H1 (cell line): ENCODE measurements at regions not wholly inside any gene's neighbourhood (a gene's known extent, or its start where the extent isn't known, plus 50 kb on each side); places are given as distances from the start of the nearest gene placed in this dataset.

Experiments
- GTF2F1 ChIP-seq: IDR thresholded peaks from 2 replicates; pipeline ENCODE4 v1.6.1; 2012; ENCODE audit warnings: low read depth, low read length, improper control_type of control experiment, borderline replicate concordance
- JUND ChIP-seq: IDR thresholded peaks from 2 replicates; pipeline ENCODE4 v1.6.1; 2011; ENCODE audit warnings: mild to moderate bottlenecking, improper control_type of control experiment, low read length

DNA sequence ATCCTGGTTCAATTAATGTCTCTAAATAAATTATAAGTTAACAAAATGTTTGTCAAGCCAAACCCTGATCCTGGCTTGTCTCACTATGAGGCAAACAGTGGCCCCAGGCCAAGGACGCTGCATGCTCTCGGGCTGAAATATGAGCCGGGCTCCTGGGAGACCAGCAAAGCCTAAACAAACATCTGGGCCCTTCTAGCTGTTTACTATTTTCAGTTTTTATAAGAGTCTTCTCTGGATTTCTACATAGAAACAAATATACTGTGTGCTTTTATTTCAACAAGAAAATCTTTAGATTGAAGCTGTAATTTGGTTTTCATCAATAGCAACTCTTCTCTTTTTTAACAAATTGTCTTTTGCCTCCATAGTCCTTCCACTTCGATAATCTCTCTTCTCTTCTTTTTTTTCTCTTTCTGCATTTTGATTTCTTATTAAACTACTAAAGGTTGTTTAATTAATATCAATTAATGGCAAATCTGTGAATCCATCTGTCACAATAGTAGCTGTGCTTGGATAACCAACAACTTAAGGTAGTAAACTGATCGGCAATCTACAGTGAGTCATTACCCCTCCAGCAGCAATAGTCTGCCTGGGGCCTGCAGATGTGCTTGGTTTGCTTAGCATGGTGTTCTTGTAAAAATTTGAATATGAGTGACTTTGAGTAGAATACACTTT, 83.3 kb upstream of the DNAJC1 start (continued):
- TF ChIP-seq GTF2F1 (no peak), JUND (no peak)
